HepG2 (cell line): ENCODE measurements at regions not wholly inside any gene's neighbourhood (a gene's known extent, or its start where the extent isn't known, plus 50 kb on each side); places are given as distances from the start of the nearest gene placed in this dataset.
A peak's percentile ranks its signal among the peaks of the same experiment; 100 is the strongest.

Experiments used
- AHR ChIP-seq: IDR thresholded peaks from 2 replicates; pipeline ENCODE4 v1.6.1; 2018; ENCODE audit warnings: missing genetic modification reagents, missing compliant biosample characterization
- DRAP1 ChIP-seq: IDR thresholded peaks from 2 replicates; pipeline ENCODE4 v1.6.1; 2016; ENCODE audit warnings: missing genetic modification reagents, missing compliant biosample characterization
- FOXP1 ChIP-seq, 2 experiments: fragments of 450-650 bp in 1 of 2; IDR thresholded peaks; 2 replicates each; pipeline ENCODE4 v1.6.1; 2017 to 2018; ENCODE audit warnings: antibody characterized with exemption in 1 of 2
- GABPA ChIP-seq, 2 experiments: IDR thresholded peaks; 2 replicates each; pipeline ENCODE4 v1.6.1; 2011 to 2016; ENCODE audit warnings: low read depth in 2 of 2, low read length in 1 of 2, missing biosample characterization in 1 of 2, missing genetic modification characterization in 1 of 2
- HOXA3 ChIP-seq: sonication (generic); formaldehyde crosslinking; IDR thresholded peaks from 2 replicates; pipeline ENCODE4 v1.5.0; 2020; ENCODE audit warnings: missing genetic modification reagents
- KAT8 ChIP-seq: IDR thresholded peaks from 2 replicates; pipeline ENCODE4 v1.6.1; 2016; ENCODE audit warnings: missing genetic modification reagents, missing compliant biosample characterization
- KLF11 ChIP-seq: IDR thresholded peaks from 2 replicates; pipeline ENCODE4 v1.6.1; 2016; ENCODE audit warnings: missing compliant biosample characterization
- PAXIP1 ChIP-seq: sonication (generic); formaldehyde crosslinking; conservative IDR thresholded peaks from 2 replicates; pipeline ENCODE4 v1.4.0; 2020; ENCODE audit warnings: mild to moderate bottlenecking, missing genetic modification reagents, moderate library complexity
- SMARCC2 ChIP-seq: fragments of 450-650 bp; IDR thresholded peaks from 2 replicates; pipeline ENCODE4 v1.6.1; 2017; ENCODE audit warnings: antibody characterized with exemption, mild to moderate bottlenecking
- SOX13 ChIP-seq, 3 experiments: fragments of 450-650 bp in 1 of 3; sonication (generic) in 1 of 3; formaldehyde crosslinking in 1 of 3; IDR thresholded peaks in 2 of 3; conservative IDR thresholded peaks in 1 of 3; 2 replicates each; pipeline versions ENCODE4 v1.5.0 to v1.6.1; 2016 to 2020; ENCODE audit warnings: antibody characterized with exemption in 1 of 3, mild to moderate bottlenecking in 1 of 3, missing compliant biosample characterization in 1 of 3, missing genetic modification reagents in 1 of 3, moderate library complexity in 1 of 3
- SOX6 ChIP-seq, 2 experiments: fragments of 450-650 bp in 1 of 2; sonication (generic) in 1 of 2; formaldehyde crosslinking in 1 of 2; IDR thresholded peaks; 2 replicates each; pipeline versions ENCODE4 v1.4.0 to v1.6.1; 2017 to 2020; ENCODE audit warnings: antibody characterized with exemption in 1 of 2, mild to moderate bottlenecking in 1 of 2, missing genetic modification reagents in 1 of 2
- TCF7 ChIP-seq: sonication (generic); IDR thresholded peaks from 2 replicates; pipeline ENCODE4 v1.6.1; 2016; ENCODE audit warnings: antibody characterized with exemption, low read depth
- YY1 ChIP-seq: IDR thresholded peaks from 2 replicates; pipeline ENCODE4 v1.6.1; 2011; ENCODE audit warnings: low read length, low read depth, moderate library complexity, mild to moderate bottlenecking; ENCODE audit not compliant: insufficient read depth, insufficient replicate concordance
- ZNF574 ChIP-seq: sonication (generic); formaldehyde crosslinking; IDR thresholded peaks from 2 replicates; pipeline ENCODE4 v1.4.0; 2020; ENCODE audit warnings: missing genetic modification reagents
- ZNF580 ChIP-seq: IDR thresholded peaks from 2 replicates; pipeline ENCODE4 v1.6.1; 2016; ENCODE audit warnings: low read depth, borderline replicate concordance
- ZNF788 ChIP-seq: sonication (generic); formaldehyde crosslinking; IDR thresholded peaks from 2 replicates; pipeline ENCODE4 v1.5.0; 2020; ENCODE audit warnings: mild to moderate bottlenecking, missing genetic modification reagents, borderline replicate concordance
- ZNF792 ChIP-seq: IDR thresholded peaks from 2 replicates; pipeline ENCODE4 v1.6.1; 2016
- ZNF800 ChIP-seq: sonication (generic); formaldehyde crosslinking; IDR thresholded peaks from 2 replicates; pipeline ENCODE4 v1.4.0; 2020; ENCODE audit warnings: missing genetic modification reagents

- TF ChIP-seq ZNF800 (CRISPR knock-in tag), result 0 out of 2 replicates have a peak, but pooled peaks have one; percentile 34
- TF ChIP-seq ZNF580 (CRISPR knock-in tag), result no peak
- 0 out of 2 replicates have a peak, but pooled peaks have one; percentile 42 for TF ChIP-seq ZNF788 (CRISPR knock-in tag)
- no peak for TF ChIP-seq FOXP1 (IDR thresholded peaks at IDR 0.05)
- peak; percentile 52; the same call in 1 of the 2 replicates for TF ChIP-seq FOXP1 (CRISPR knock-in tag; IDR thresholded peaks at IDR 0.05)
- TF ChIP-seq TCF7, result 0 out of 2 replicates have a peak, but pooled peaks have one; percentile 10
- peak; percentile 14; the same call in 1 of the 2 replicates for TF ChIP-seq DRAP1 (CRISPR knock-in tag)
- TF ChIP-seq AHR (CRISPR knock-in tag), result no peak
- TF ChIP-seq SOX13 (IDR thresholded peaks at IDR 0.05), result no peak
- TF ChIP-seq SOX13 (CRISPR knock-in tag; conservative IDR thresholded peaks at IDR 0.05 in 1 of 2, IDR thresholded peaks at IDR 0.05 in 1 of 2), result peak in 1 of 2 experiments; percentile 39; a peak in 1 of 4 replicates
- 0 out of 2 replicates have a peak, but pooled peaks have one; percentile 13 for TF ChIP-seq ZNF574 (CRISPR knock-in tag)
- no peak for TF ChIP-seq SOX6 (IDR thresholded peaks at IDR 0.05)
- peak; percentile 61 for TF ChIP-seq SOX6 (CRISPR knock-in tag; IDR thresholded peaks at IDR 0.05)
- TF ChIP-seq KLF11 (CRISPR knock-in tag), result no peak
- peak; percentile 35; the same call in 1 of the 2 replicates for TF ChIP-seq PAXIP1
- no peak for TF ChIP-seq SMARCC2
- TF ChIP-seq KAT8 (CRISPR knock-in tag), result 0 out of 2 replicates have a peak, but pooled peaks have one; percentile 22
- TF ChIP-seq HOXA3 (CRISPR knock-in tag), result peak; percentile 46
- TF ChIP-seq GABPA (IDR thresholded peaks at IDR 0.05; ENCODE audit: low read depth, low read length), result no peak
- 0 out of 2 replicates have a peak, but pooled peaks have one; percentile 12 for TF ChIP-seq GABPA (CRISPR knock-in tag; IDR thresholded peaks at IDR 0.05; ENCODE audit: low read depth)
- peak; percentile 64 for TF ChIP-seq YY1
- no peak; the same call in 1 of the 2 replicates for TF ChIP-seq ZNF792 (CRISPR knock-in tag)
Observed at GRCh38 chr22:27372969-27373670, 428.4 kb downstream of the MN1 start (continued).
